IPS-NIHi7 (cell line): ENCODE measurements at regions not wholly inside any gene's neighbourhood (a gene's known extent, or its start where the extent isn't known, plus 50 kb on each side); places are given as distances from the start of the nearest gene placed in this dataset.
"Not testable (repeated sequence)": the region's sequence is repeated elsewhere in the genome, so short reads cannot be mapped to it uniquely, and the experiment has no call there.

Source experiments
- DNase-seq: peaks from one replicate; pipeline ENCODE4 v3.0.0; 2012; ENCODE audit warnings: mixed read lengths; ENCODE audit errors: extremely low spot score

DNA sequence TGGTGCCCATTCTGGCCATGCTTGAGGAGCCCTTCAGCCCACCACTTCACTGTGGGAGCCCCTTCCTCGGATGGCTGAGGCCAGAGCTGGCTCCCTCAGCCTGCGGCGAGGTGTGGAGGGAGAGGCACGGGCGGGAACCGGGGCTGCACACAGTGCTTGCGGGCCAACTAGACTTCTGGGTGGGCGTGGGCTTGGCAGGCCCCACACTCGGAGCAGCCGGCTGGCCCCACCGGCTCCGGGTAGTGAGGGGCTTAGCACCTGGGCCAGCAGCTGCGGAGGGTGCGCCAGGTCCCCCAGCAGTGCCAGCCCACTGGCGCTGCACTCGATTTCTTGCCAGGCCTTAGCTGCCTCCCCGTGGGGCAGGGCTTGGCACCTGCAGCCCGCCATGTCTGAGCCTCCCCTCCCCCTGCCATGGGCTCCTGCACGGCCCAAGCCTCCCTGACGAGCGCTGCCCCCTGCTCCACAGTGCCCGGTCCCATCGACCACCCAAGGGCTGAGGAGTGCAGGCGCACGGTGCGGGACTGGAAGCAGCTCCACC, 554.2 kb downstream of the GABRG2 start:
- not testable (repeated sequence) for DNase-seq

DNA sequence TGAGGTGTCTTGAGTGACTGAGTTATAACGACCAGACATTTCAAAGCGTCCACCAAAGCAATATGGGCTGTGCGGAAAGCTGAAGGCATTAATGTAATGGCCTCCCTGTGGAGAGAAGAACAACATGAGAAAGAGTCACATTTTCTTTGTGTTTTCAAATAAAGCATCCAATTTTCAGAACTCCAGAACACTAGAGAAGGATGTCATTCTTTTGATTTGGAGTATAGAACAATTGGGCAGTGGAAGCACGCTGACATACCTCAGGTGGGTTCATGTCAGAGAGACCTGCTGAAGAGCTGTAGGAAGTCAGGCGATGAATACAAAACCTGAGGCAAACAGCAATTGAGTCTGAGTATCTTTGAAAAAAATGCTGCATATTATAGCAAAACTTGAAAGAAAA, 556.5 kb downstream of the GABRG2 start:
- no peak for DNase-seq

DNA sequence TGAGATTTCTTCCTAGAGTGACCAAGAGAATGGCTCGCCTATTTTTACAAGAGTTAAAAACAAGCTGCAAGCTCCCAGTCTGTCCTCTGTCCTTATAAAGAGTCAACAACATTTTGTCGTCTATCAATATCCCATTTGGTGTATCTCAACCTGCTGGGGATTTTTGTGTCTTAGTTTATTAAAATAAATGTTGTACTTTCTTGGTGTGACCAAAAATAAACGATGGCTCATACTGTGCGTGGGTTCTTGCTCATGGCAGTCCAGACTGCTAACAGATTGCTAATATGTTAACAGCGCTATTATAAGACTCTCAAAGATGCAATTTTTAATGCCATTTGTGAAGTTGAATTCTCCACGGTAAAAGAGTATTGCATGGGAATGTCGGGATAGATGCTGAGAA, 569.9 kb downstream of the GABRG2 start:
- DNase-seq: no peak

DNA sequence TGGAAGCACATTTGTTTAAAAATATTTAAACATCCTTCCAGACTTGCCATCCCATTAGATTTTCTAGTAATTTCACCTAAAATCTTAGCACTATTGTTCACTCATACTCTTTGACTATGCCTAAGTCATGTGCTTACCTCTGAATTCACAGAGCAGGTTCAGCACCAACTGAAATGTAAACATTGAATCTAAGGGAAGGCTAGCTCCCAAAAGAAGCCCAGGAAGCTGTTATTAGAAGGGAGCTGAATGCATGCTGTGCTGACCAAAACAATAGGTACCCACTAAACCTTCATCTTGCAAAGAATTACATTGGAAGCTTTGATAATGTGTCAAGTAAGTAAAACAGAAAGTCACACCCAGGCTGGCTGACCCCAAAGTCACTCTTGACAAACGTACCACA, 571.3 kb downstream of the GABRG2 start:
- peak; percentile 8 for DNase-seq

DNA sequence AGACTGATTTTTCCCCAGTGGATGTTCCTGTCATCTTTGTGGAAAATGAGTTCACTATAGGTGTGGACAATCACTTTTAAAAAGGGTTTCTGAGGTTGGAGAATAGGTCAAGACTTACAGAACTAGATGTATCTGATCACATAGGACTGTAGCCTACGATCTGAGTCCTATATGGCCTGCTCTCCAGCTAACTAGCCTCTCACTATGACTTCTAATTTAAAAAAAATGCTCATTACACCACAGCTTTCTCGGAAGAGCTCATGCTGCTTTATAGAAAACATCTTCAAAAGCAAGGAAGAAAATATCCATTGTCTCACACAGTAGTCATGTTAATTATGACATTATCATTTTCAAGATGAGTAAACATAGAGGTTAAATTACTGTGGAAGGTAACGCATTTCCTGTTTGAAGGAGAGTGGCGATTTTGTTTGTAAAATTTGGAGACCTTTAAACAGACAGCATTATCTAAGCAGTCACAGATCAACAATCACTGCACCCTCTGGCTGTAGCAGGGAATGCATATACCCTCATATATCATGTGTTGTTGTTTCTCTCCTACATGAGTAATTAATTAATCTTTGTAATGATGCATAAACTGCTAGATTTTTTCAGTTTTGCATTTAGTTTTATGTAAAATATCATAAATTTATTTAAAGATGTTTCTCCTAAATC, 573.7 kb downstream of the GABRG2 start:
- peak; percentile 11 for DNase-seq

DNA sequence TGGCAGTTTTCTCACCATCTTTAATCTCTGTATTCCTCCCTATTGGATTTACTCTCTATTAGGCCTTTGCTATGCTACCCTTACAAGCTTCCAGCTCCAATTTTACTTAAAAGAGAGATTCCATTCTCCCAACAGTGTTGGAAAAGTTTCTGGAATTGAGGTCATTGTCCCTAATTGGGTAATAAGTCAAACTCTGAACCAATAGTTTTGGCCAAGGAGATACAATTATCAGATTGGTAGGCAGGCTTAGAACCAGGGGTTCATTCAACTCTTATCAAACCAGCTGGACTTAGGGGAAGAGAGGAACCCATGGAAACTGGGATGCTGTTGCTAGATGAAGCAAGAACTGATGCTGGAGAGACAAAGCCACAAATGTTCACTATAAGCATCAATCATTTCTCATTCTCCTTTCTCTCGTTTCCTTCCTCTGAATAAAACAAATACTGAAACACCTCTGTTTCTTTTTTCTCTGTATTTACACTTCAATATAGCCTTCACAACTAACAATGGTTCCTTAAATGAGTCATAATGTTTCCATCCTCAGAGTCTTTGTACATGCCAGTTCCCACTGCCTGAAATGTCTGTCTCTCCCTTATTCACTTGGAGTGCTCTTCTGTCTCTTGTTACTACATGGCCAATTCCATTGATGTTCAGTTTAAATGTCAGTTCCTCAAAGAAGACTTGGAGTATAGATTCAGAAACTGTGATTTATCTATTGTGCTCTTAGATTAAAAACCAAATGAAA, 587.3 kb downstream of the GABRG2 start:
- no peak for DNase-seq

DNA sequence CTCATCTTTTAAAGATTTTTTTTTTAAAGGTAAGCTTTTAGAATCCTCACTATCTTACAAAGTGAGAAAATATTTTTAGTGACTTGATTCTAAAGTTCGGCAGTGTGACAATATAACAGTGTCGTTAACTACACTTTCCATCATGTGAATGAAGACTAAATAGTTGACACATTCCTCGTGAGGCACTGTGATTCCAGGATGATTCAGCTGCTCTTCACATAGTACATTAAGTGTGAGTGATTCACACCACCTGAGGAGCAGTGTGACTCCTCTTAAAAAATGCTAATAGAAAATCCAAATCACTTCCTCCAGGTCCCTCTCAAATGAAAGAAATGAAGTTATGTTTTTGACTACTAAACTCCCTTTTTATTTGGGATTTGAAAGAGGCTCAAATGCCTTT, 589.5 kb downstream of the GABRG2 start:
- DNase-seq: no peak

DNA sequence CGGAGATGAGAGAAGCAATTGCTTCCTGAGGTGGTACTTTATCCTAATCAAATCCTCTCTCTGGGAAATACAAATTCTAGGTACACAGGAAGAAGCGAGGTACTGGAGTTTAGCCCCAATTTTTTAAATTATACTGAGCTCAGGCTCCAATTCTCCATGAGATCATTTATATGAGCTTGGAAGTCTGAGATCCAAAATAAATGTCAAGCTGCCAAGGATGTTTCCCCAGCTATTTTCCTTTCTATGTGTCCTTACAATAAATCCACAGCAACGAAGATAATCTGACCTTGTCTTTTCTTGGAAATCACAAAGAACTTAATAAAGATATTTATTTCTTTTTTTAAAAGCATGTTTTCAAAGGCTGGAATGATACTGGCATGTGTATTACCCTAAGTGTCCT, 597.3 kb downstream of the GABRG2 start:
- no peak for DNase-seq

DNA sequence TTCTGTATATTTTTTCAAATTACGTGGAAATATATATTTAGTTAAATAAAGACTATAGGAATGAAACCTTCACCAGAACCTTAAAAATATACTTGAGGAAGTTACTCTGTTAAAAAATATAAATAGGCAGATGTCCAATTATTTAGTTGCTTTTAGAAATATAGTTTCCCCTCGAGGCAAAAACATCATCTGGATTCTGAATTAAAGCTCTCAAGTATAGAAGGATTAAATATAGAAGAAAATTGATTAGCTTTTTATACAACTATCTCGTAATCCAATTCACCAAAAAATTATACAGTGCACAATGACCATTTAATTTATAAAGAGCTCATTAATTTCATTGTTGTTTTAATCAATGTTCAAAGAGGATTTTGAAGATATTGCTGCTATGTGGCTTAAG, 601.4 kb downstream of the GABRG2 start:
- DNase-seq: no peak

DNA sequence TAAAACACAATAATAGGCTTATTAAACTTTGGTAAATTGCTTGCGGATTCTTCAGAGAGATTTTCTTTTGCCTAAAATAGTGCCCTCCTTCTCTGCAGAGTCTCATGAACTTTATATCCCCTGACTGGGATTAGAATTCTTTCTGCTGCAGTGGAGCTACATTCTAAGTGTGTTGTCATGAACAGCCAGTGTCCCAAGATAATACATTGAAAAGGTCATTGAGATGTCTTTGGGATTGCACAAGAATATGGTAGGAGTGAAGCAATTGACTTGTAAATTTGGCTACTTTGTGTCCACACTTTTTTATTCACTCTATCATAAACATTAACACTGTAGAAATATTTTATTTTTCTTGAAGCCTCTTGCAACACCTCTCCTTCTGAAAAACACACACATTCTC, 604.5 kb downstream of the GABRG2 start:
- no peak for DNase-seq

DNA sequence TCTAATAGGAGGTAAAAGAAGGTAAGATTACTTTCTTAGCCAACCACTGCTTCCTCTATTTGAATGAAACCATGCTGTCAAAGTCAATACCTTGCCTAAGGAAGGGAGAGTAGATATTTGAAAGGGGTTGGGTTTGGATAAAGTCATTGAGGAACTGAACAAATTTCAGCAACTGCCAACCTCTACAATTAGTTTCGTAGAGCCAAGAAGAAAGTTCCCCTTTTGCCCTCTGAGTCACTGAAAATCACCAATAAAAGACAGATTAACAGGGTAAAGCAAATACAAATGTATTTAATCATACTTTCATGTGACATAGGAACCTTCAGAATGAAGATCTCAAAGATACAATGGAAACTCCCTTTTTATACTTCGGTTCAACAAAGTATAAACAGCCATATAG, 615.7 kb downstream of the GABRG2 start:
- no peak for DNase-seq

DNA sequence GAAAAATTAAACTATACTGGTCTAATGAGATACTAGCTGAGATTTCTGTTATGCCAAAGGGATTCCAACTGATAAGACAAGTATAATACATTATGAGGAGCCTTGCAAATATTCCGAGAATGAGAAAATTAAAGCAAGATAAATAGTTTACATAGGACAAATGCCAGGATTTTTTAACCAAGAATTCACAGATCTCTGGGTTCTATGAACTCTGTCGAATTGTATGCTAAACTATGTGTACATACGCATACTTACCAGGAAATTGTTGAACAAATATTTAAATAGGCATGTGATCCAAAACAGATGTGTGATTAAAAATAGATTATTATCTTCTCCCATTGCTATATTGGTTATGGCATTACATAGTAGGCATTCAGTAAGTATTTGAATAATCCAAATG, 616.6 kb downstream of the GABRG2 start:
- DNase-seq: no peak

DNA sequence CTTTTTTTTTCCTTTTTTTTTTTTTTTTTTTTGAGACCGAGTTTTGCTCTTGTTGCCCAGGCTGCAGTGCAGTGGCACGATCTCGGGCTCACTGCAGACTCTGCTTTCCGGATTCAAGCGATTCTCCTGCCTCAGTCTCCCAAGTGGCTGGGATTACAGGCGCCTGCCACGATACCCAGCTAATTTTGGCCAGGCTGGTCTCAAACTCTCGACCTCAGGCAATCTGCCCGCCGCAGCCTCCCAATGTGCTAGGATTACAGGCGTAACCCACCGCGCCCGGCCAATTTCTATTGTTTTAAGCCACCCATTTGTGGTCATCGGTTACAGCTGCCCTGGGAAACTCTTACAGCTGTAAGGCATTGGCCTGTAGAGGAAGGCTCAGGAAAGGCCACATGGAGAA, 617.7 kb downstream of the GABRG2 start:
- DNase-seq: no peak

DNA sequence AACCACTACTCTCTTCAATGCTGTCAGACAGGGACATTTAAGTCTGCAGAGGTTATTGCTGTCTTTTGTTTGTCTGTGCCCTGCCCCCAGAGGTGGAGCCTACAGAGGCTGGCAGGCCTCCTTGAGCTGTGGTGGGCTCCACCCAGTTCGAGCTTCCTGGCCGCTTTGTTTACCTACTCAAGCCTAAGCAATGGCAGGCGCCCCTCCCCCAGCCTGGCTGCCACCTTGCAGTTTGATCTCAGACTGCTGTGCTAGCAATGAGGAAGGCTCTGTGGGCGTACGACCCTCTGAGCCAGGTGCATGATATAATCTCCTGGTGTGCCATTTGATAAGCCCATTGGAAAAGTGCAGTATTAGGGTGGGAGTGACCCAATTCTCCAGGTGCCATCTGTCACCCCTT, 628.7 kb downstream of the GABRG2 start:
- not testable (repeated sequence) for DNase-seq

DNA sequence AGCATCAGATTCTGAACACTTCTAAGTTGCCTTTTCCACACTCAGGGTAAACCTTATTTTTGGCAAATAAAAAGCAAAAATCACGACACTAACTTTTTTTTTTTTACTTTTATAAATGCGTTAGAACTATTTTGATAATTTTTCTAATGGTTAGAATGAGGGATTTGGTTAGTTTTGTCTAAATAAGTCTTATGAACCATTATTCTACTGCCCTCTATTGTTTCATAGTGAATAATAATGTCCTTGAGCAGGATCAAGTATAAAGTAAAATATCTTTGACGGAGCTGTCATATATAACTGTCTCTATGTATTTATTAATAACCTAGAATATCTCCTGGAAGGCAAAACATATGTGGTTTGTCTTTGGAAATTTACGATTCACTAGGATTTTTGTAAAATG, 631.8 kb downstream of the GABRG2 start:
- no peak for DNase-seq

DNA sequence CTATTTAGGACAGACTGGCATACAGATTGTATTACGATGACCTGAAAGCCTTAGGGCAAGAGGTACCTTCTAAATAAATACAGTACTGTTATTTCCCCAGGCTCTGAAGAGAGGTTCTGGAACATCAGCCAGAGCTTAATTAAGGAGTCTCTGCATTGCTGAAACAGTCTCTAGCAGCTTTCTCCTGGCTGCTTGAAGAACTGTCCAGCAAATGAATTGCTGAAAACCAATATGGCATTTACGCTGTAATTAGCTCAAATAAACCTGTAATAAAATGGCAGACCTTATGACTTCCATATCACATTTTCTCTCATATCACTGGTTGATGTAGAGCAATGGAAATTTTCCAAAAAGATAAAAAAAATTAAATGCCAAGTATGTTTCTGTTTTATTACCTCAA, 636.3 kb downstream of the GABRG2 start:
- DNase-seq: peak; percentile 9

DNA sequence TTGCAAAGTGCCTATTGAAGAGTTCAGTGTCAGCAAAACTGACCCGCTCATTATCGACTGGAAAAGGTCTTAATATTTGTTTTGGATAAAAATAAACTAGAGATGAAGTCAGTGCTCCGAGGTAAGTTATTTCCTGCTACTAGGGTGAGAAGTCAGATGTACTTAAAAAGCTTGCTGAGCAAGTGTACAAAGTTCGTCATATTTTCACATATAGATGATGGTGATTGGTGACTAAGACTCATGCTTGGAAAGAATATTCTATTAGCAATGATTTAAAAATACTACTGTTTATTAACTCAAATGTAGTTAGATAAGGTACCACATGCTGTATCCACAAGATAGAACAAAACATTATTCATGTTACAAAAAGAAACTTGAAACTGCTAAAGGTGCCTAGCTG, 643.7 kb downstream of the GABRG2 start:
- no peak for DNase-seq

DNA sequence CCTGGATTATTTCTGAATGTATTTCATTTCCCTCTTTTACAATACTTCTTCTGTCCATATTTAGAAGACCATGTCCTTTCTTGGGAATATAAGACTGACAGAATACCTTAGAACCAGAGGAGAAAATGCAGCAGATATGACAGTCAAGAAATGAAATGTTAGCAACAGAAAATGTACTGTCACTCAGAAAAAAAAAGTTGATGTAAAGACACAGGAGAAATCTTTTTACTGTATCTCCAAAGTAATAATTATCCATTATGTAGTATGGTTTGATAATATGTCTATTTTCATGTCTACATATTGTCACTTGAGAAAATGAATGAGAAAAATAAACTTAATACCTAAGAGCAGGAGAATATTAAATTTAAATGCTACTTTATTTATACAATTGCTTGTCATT, 652.1 kb downstream of the GABRG2 start:
- DNase-seq: no peak

DNA sequence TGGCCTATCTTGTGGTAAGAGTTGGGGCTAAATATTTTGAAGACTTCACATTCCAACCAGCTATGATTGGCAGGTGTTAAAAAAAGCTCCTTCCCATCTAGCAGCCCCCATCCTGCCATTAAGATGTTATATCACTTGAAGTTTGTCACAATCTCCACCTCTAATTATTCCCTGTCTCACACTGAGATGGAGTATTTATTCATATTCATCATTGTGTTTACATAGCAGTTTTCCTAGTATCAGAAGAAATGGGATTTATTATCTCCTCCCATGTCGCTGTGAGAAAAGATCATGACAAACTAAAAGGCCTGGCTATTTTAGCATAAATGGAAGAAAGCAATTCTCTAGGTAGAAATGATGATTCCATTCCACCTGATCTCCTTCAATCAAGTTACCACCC, 653.6 kb downstream of the GABRG2 start:
- no peak for DNase-seq

DNA sequence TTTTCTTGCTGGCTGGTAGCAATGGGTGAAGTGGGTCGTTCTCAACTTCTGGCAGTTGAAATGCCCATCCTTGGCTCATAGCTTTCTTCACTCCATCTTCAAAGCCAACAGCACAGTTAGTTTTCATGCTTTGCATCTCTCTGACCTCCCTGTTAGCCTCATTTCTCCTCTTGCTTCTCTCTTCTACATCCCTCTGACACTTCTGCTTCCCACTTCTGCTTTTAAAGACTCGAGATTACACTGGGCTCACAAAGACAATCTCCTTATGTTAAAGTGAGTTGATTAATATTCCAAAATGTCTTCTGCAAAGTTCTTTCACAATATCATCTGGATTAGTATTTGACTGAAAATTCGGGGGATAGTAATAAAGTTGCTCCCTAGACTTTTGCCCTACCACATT, 684.8 kb upstream of the CCNG1 start:
- DNase-seq: no peak

DNA sequence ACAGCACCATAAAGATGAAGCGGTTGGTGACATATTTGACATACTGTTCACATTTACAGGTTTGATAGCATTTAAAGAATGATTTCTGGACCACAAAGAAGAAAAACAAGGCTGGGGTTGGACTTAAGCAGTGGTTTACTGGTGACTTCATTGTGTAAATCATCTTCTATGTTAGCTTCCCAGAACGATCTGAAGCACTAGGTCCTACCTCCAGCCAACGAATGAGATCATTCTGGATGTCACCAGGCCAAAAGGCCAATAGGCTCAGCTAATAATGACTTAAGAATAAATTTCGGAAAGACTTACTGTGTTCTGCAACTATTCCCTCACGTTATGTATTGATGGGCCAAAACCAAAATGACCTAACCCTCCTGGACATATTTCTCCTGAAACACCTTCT, 675.3 kb upstream of the CCNG1 start:
- no peak for DNase-seq

DNA sequence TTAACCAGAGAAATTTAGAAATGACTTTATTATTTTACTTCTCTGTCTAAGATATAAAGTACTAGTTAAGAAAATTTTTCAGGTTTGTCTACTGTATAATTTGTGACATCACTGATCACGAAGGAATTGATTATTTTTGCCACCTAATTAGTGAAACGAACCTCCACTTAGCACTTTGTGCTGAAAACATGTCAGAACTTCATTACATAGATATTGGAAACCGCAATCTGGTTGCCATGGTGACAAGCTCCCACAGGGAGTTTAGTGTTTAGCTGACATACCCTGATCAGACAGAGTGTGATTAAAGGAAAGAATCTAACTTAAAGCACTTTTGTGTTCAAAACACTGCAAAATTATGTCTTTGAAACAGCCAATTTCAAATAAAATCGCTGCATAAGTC, 668.4 kb upstream of the CCNG1 start:
- no peak for DNase-seq

DNA sequence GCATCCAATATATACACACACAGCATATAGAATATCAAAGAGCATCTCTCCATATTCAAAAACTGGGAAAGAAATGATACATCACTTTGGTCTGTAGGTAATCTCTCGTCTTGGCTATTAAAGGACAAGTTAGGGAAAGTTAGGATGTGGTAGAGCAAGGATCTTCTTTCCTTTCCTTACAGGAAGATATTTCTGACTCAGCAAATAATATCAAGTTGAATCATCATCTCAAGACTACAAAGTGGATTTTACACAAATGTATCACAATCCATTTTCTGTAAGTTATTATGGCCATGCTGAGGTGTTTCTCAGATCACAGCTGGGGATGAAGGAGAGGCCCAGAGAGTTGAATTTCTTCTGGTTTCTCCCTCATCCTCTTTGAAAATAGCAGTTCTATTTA, 651.7 kb upstream of the CCNG1 start:
- DNase-seq: no peak

DNA sequence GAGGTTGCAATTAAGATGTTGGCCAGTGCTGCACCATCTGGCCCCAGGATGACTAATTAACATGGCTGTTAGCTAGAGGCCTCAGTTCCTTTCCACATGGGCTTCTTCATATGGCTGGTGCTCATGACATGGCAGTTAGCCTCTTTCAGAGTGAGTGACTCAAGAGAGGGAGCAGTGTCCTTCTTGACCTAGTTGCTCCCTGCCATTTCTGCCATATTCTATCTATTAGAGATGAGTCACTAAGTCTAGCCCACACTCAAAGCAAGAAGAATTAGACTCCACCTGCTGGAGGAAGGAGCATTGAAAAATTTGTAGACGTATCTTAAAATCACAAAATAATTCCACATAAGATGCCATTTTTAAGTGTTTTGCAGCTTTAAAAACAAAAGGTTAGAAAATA, 651.2 kb upstream of the CCNG1 start:
- no peak for DNase-seq
